Neural cell (in vitro differentiated cells): ENCODE measurements at regions not wholly inside any gene's neighbourhood (a gene's known extent, or its start where the extent isn't known, plus 50 kb on each side); places are given as distances from the start of the nearest gene placed in this dataset.
"Not testable (repeated sequence)": the region's sequence is repeated elsewhere in the genome, so short reads cannot be mapped to it uniquely, and the experiment has no call there.

Experiments used
- H2AFZ ChIP-seq: fragments of 200-600, 300-800 bp; sonication (generic), shearing (Covaris generic); 2 replicates; pipeline ENCODE4 v1.6.0; 2014; ENCODE audit warnings: low read depth, mild to moderate bottlenecking, antibody characterized with exemption, low read length, moderate library complexity
- H3F3A ChIP-seq: fragments of 200-600 bp; shearing (Covaris generic); 2 replicates; pipeline ENCODE4 v1.6.1; 2016; ENCODE audit warnings: mild to moderate bottlenecking, moderate library complexity, mixed read lengths, antibody characterized with exemption, low read length; ENCODE audit not compliant: insufficient read depth, poor library complexity, severe bottlenecking
- H3K27ac ChIP-seq: fragments of 200-600, 300-800 bp; sonication (generic), shearing (Covaris generic); 2 replicates; pipeline ENCODE4 v1.5.1; 2014; ENCODE audit warnings: mild to moderate bottlenecking, low read length, moderate library complexity
- H3K27me3 ChIP-seq: fragments of 300-800, 200-600 bp; sonication (generic), shearing (Covaris generic); 2 replicates; pipeline ENCODE4 v1.6.0; 2014; ENCODE audit warnings: mild to moderate bottlenecking, low read depth, low read length, moderate library complexity; ENCODE audit not compliant: insufficient read depth
- H3K36me3 ChIP-seq: fragments of 300-800, 200-600 bp; sonication (generic), shearing (Covaris generic); 2 replicates; pipeline ENCODE4 v1.5.1; 2014; ENCODE audit warnings: mild to moderate bottlenecking, antibody characterized with exemption, low read length, moderate library complexity; ENCODE audit not compliant: insufficient read depth
- H3K4me2 ChIP-seq: fragments of 300-800, 200-600 bp; sonication (generic), shearing (Covaris generic); 2 replicates; pipeline ENCODE4 v1.6.0; 2014; ENCODE audit warnings: mild to moderate bottlenecking, low read length
- H3K4me3 ChIP-seq: fragments of 300-800, 200-600 bp; sonication (generic), shearing (Covaris generic); 2 replicates; pipeline ENCODE4 v1.5.1; 2014; ENCODE audit warnings: mild to moderate bottlenecking, low read length, moderate library complexity
- H3K79me2 ChIP-seq: fragments of 200-600 bp; shearing (Covaris generic); replicated peaks from 2 replicates; pipeline ENCODE4 v1.6.0; 2014; ENCODE audit warnings: mild to moderate bottlenecking, low read length, moderate library complexity; ENCODE audit not compliant: insufficient read depth
- H3K9ac ChIP-seq: fragments of 300-800, 200-600 bp; sonication (generic), shearing (Covaris generic); 2 replicates; pipeline ENCODE4 v1.6.1; 2016; ENCODE audit warnings: mild to moderate bottlenecking, low read length, mixed read lengths
- H3K9me2 ChIP-seq: fragments of 200-600 bp; shearing (Covaris generic); 2 replicates; pipeline ENCODE4 v1.6.1; 2016; ENCODE audit warnings: mild to moderate bottlenecking, low read length, mixed read lengths; ENCODE audit not compliant: insufficient read depth
- H3K9me3 ChIP-seq: fragments of 200-600, 300-800 bp; sonication (generic), shearing (Covaris generic); 2 replicates; pipeline ENCODE4 v1.6.1; 2016; ENCODE audit warnings: mild to moderate bottlenecking, mixed run types, low read length, moderate library complexity, mixed read lengths
- H4K20me1 ChIP-seq: fragments of 200-600 bp; shearing (Covaris generic); 2 replicates; pipeline ENCODE4 v1.6.1; 2016; ENCODE audit warnings: mild to moderate bottlenecking, mixed run types; ENCODE audit not compliant: insufficient read depth
- CTCF ChIP-seq: fragments of 450-650 bp; IDR thresholded peaks from 2 replicates; pipeline ENCODE4 v1.5.1; 2014; ENCODE audit warnings: antibody characterized with exemption, mild to moderate bottlenecking, moderate library complexity; ENCODE audit not compliant: poor library complexity, severe bottlenecking
- EP300 ChIP-seq: fragments of 450-650 bp; conservative IDR thresholded peaks from 2 replicates; pipeline ENCODE4 v1.6.1; 2014; ENCODE audit warnings: antibody characterized with exemption, mild to moderate bottlenecking, moderate library complexity; ENCODE audit not compliant: poor library complexity, severe bottlenecking
- EZH2 ChIP-seq: fragments of 200-600, 300-800 bp; shearing (Covaris generic), sonication (generic); IDR thresholded peaks from 2 replicates; pipeline ENCODE4 v1.6.1; 2014; ENCODE audit warnings: antibody characterized with exemption, low read length, borderline replicate concordance, mild to moderate bottlenecking; ENCODE audit not compliant: insufficient read depth, poor library complexity, severe bottlenecking
- MXI1 ChIP-seq: fragments of 450-650 bp; conservative IDR thresholded peaks from 2 replicates; pipeline ENCODE4 v1.6.1; 2014; ENCODE audit warnings: antibody characterized with exemption, mild to moderate bottlenecking; ENCODE audit not compliant: poor library complexity, severe bottlenecking
- POLR2AphosphoS5 ChIP-seq: IDR thresholded peaks from 2 replicates; pipeline ENCODE4 v1.6.1; 2012
- RAD21 ChIP-seq: fragments of 450-650 bp; conservative IDR thresholded peaks from 2 replicates; pipeline ENCODE4 v1.6.1; 2014; ENCODE audit warnings: antibody characterized with exemption, mild to moderate bottlenecking, moderate library complexity
- REST ChIP-seq: IDR thresholded peaks from 2 replicates; pipeline ENCODE4 v1.6.1; 2012; ENCODE audit warnings: borderline replicate concordance
- SMC3 ChIP-seq: fragments of 450-650 bp; conservative IDR thresholded peaks from 2 replicates; pipeline ENCODE4 v1.6.1; 2014; ENCODE audit warnings: antibody characterized with exemption, mild to moderate bottlenecking, moderate library complexity; ENCODE audit not compliant: poor library complexity
- TAF1 ChIP-seq: IDR thresholded peaks from 2 replicates; pipeline ENCODE4 v1.6.1; 2012; ENCODE audit warnings: low read depth

GRCh38 chr10:114715171-114715670 lies 57.1 kb upstream of the ABLIM1 start:
- H3F3A ChIP-seq, result no peaks in the 10 kb centered on the region
- no peaks in the 10 kb centered on the region for H3K9me3 ChIP-seq
- no peak overlapping the region for H2AFZ ChIP-seq
- H3K4me2 ChIP-seq, result no peak overlapping the region
- H3K9me2 ChIP-seq, result no peaks in the 10 kb centered on the region
- H3K9ac ChIP-seq, result no peak overlapping the region
- H3K4me3 ChIP-seq, result no peak overlapping the region
- H3K27ac ChIP-seq, result no peak overlapping the region
- H4K20me1 ChIP-seq, result no peaks in the 10 kb centered on the region
- no peaks in the 10 kb centered on the region for H3K36me3 ChIP-seq
- H3K27me3 ChIP-seq, result no peaks in the 10 kb centered on the region
- TF ChIP-seq EZH2 (no peak), SMC3 (no peak), TAF1 (no peak), REST (no peak), RAD21 (no peak), EP300 (no peak), CTCF (no peak), POLR2AphosphoS5 (no peak), MXI1 (no peak)
- no peaks in the 10 kb centered on the region for H3K79me2 ChIP-seq

GRCh38 chr10:114716811-114717404 lies 58.8 kb upstream of the ABLIM1 start:
- H3K4me3 ChIP-seq, result no peak overlapping the region
- no peak overlapping the region for H2AFZ ChIP-seq
- no peaks in the 10 kb centered on the region for H3K36me3 ChIP-seq
- H3K27ac ChIP-seq, result no peak overlapping the region
- no peaks in the 10 kb centered on the region for H3K9me3 ChIP-seq
- H3F3A ChIP-seq, result no peaks in the 10 kb centered on the region
- no peak overlapping the region for H3K9ac ChIP-seq
- H4K20me1 ChIP-seq, result no peaks in the 10 kb centered on the region
- no peaks in the 10 kb centered on the region for H3K27me3 ChIP-seq
- H3K9me2 ChIP-seq, result no peaks in the 10 kb centered on the region
- no peak overlapping the region for H3K4me2 ChIP-seq
- TF ChIP-seq POLR2AphosphoS5, result no peak
- TF ChIP-seq TAF1, result no peak
- no peak for TF ChIP-seq CTCF
- TF ChIP-seq EZH2, result no peak
- no peak for TF ChIP-seq EP300
- no peak for TF ChIP-seq SMC3
- TF ChIP-seq REST, result no peak
- TF ChIP-seq RAD21, result no peak
- TF ChIP-seq MXI1, result no peak
- H3K79me2 ChIP-seq, result no peaks in the 10 kb centered on the region

GRCh38 chr10:114717881-114718280 lies 59.8 kb upstream of the ABLIM1 start:
- not testable (repeated sequence) for H4K20me1 ChIP-seq, H3K9ac ChIP-seq, H3F3A ChIP-seq, H3K36me3 ChIP-seq, H3K79me2 ChIP-seq, H3K9me2 ChIP-seq, H3K9me3 ChIP-seq, H3K4me3 ChIP-seq, H3K27ac ChIP-seq, H3K4me2 ChIP-seq, H3K27me3 ChIP-seq, H2AFZ ChIP-seq
